Sigmoid colon (tissue), 4 donors: ENCODE measurements at regions not wholly inside any gene's neighbourhood (a gene's known extent, or its start where the extent isn't known, plus 50 kb on each side); places are given as distances from the start of the nearest gene placed in this dataset.

Experiments used
- EP300 ChIP-seq, 4 donors: sonication (generic); formaldehyde crosslinking; IDR thresholded peaks; one replicate each; pipeline ENCODE4 v1.6.1; 2017; ENCODE audit warnings: antibody characterized with exemption in 4 of 4
- POLR2A ChIP-seq, 2 donors: fragments of 450-650 bp; IDR thresholded peaks; one replicate each; pipeline ENCODE4 v1.6.1; 2016; ENCODE audit warnings: antibody characterized with exemption in 2 of 2, mild to moderate bottlenecking in 2 of 2, moderate library complexity in 2 of 2
- POLR2AphosphoS5 ChIP-seq, 4 donors: sonication (generic); formaldehyde crosslinking; IDR thresholded peaks; one replicate each; pipeline ENCODE4 v1.6.1; 2017; ENCODE audit warnings: antibody characterized with exemption in 4 of 4
- TF ChIP-seq, protein P1 (sequence below), 4 experiments: fragments of 450-650 bp in 3 of 4; fragments of 200-600 bp in 1 of 4; IDR thresholded peaks; one replicate each; pipeline ENCODE4 v1.5.1; 2016 to 2019; ENCODE audit warnings: antibody characterized with exemption in 4 of 4, mild to moderate bottlenecking in 3 of 4, moderate library complexity in 2 of 4

DNA sequence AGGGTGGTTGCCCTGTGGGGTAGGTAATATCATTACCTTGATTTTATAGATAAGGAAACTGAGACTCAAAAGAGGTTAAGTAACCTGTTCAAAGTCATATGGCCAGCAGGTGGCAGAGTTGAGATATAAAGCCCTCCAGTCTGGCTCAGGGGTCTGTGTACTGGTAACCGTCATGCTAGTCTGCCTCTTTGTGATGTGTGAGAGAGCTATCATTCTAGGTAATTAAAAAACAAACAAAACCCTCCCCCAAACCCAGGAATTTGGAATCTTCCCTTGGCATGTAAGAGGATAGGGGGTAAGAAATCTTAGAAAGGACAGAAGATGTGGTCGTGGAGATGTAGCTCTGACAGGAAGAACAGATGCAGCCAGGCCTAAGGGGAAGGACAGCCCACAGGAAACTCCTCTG lies 206.0 kb downstream of the CDC5L start:
- TF ChIP-seq, protein P1, sequence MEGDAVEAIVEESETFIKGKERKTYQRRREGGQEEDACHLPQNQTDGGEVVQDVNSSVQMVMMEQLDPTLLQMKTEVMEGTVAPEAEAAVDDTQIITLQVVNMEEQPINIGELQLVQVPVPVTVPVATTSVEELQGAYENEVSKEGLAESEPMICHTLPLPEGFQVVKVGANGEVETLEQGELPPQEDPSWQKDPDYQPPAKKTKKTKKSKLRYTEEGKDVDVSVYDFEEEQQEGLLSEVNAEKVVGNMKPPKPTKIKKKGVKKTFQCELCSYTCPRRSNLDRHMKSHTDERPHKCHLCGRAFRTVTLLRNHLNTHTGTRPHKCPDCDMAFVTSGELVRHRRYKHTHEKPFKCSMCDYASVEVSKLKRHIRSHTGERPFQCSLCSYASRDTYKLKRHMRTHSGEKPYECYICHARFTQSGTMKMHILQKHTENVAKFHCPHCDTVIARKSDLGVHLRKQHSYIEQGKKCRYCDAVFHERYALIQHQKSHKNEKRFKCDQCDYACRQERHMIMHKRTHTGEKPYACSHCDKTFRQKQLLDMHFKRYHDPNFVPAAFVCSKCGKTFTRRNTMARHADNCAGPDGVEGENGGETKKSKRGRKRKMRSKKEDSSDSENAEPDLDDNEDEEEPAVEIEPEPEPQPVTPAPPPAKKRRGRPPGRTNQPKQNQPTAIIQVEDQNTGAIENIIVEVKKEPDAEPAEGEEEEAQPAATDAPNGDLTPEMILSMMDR (IDR thresholded peaks at IDR 0.05), result peak in 2 of 4 experiments; percentile 8 to 36
- no peak for TF ChIP-seq POLR2A (IDR thresholded peaks at IDR 0.05)
- no peak for TF ChIP-seq POLR2AphosphoS5 (IDR thresholded peaks at IDR 0.05)
- no peak for TF ChIP-seq EP300 (IDR thresholded peaks at IDR 0.05)
